ENCODE measurements at regions not wholly inside any gene's neighbourhood (a gene's known extent, or its start where the extent isn't known, plus 50 kb on each side); places are given as distances from the start of the nearest gene placed in this dataset.

- no peaks in the 10 kb centered on the region for H3K9me3 Mint-ChIP-seq (ENCODE audit: low read depth)
Measured at GRCh38 chr9:93843396-93843795, 111.8 kb downstream of the BARX1 start.

GRCh38 chr9:93830606-93831005 lies 124.5 kb downstream of the BARX1 start:
- peaks cover 4% of the 10 kb centered on the region for H3K4me1 Mint-ChIP-seq (ENCODE audit: low read depth)
- H3K27me3 Mint-ChIP-seq = peaks cover 20% of the 10 kb centered on the region
- no peak overlapping the region for H3K4me3 Mint-ChIP-seq (ENCODE audit: low read depth)
- peaks cover 6% of the 10 kb centered on the region for H3K9me3 Mint-ChIP-seq (ENCODE audit: low read depth)
- no peak for DNase-seq (ENCODE audit: low spot score, unreplicated experiment)
- no peak overlapping the region for H3K27ac Mint-ChIP-seq
- H3K36me3 Mint-ChIP-seq (ENCODE audit: insufficient read depth) = no peaks in the 10 kb centered on the region
- no peak for TF ChIP-seq CTCF (IDR thresholded peaks at IDR 0.05; ENCODE audit: unreplicated experiment)

More at GRCh38 chr9:93843396-93843795, 111.8 kb downstream of the BARX1 start:
- H3K4me1 Mint-ChIP-seq (ENCODE audit: low read depth) = no peaks in the 10 kb centered on the region
- H3K4me3 Mint-ChIP-seq (ENCODE audit: low read depth) = no peak overlapping the region
- no peak for TF ChIP-seq CTCF (IDR thresholded peaks at IDR 0.05; ENCODE audit: unreplicated experiment)
- no peak overlapping the region for H3K27ac Mint-ChIP-seq
- H3K36me3 Mint-ChIP-seq (ENCODE audit: insufficient read depth) = no peaks in the 10 kb centered on the region
- no peak for DNase-seq (ENCODE audit: low spot score, unreplicated experiment)
- peaks cover 10% of the 10 kb centered on the region for H3K27me3 Mint-ChIP-seq

GRCh38 chr9:93830012-93830596 lies 125.1 kb downstream of the BARX1 start:
- Mint-ChIP-seq H3K27me3 (peaks cover 22% of the 10 kb centered on the region), H3K9me3 (ENCODE audit: low read depth) (peaks cover 6% of the 10 kb centered on the region), H3K27ac (no peak overlapping the region), H3K4me1 (ENCODE audit: low read depth) (peaks cover 4% of the 10 kb centered on the region), H3K4me3 (ENCODE audit: low read depth) (no peak overlapping the region), H3K36me3 (ENCODE audit: insufficient read depth) (no peaks in the 10 kb centered on the region)
- TF ChIP-seq CTCF (IDR thresholded peaks at IDR 0.05; ENCODE audit: unreplicated experiment) = no peak
- DNase-seq (ENCODE audit: low spot score, unreplicated experiment) = no peak

- no peak overlapping the region for H3K4me3 Mint-ChIP-seq (ENCODE audit: low read depth)
- H3K9me3 Mint-ChIP-seq (ENCODE audit: low read depth) = peaks cover 6% of the 10 kb centered on the region
- no peak for TF ChIP-seq CTCF (IDR thresholded peaks at IDR 0.05; ENCODE audit: unreplicated experiment)
- DNase-seq (ENCODE audit: low spot score, unreplicated experiment) = no peak
- H3K27me3 Mint-ChIP-seq = peaks cover 27% of the 10 kb centered on the region
- H3K36me3 Mint-ChIP-seq (ENCODE audit: insufficient read depth) = no peaks in the 10 kb centered on the region
- peaks cover 4% of the 10 kb centered on the region for H3K4me1 Mint-ChIP-seq (ENCODE audit: low read depth)
- H3K27ac Mint-ChIP-seq = no peak overlapping the region
Measured at GRCh38 chr9:93829271-93830011, 125.7 kb downstream of the BARX1 start.

GRCh38 chr9:93828331-93829097 lies 126.6 kb downstream of the BARX1 start:
- H3K4me3 Mint-ChIP-seq (ENCODE audit: low read depth) = no peak overlapping the region

More at GRCh38 chr9:93828331-93829097, 126.6 kb downstream of the BARX1 start:
- Mint-ChIP-seq H3K36me3 (ENCODE audit: insufficient read depth) (no peaks in the 10 kb centered on the region), H3K27me3 (peaks cover 27% of the 10 kb centered on the region), H3K27ac (no peak overlapping the region), H3K9me3 (ENCODE audit: low read depth) (peaks cover 5% of the 10 kb centered on the region), H3K4me1 (ENCODE audit: low read depth) (peaks cover 4% of the 10 kb centered on the region)
- DNase-seq (ENCODE audit: low spot score, unreplicated experiment) = no peak
- no peak for TF ChIP-seq CTCF (IDR thresholded peaks at IDR 0.05; ENCODE audit: unreplicated experiment)

All from progenitor cell of endocrine pancreas (in vitro differentiated cells).